PFSK-1 (cell line): ENCODE measurements at regions not wholly inside any gene's neighbourhood (a gene's known extent, or its start where the extent isn't known, plus 50 kb on each side); places are given as distances from the start of the nearest gene placed in this dataset.

ENCODE experiments used
- FOXP2 ChIP-seq: optimal IDR thresholded peaks from 2 replicates; pipeline ENCODE3; 2011; ENCODE audit warnings: borderline replicate concordance, control low read depth, inconsistent platforms; ENCODE audit not compliant: insufficient read depth; ENCODE audit errors: extremely low read length, extremely low read depth
- POLR2AphosphoS5 ChIP-seq: IDR thresholded peaks from 2 replicates; pipeline ENCODE4 v1.6.1; 2012; ENCODE audit warnings: low read depth, mild to moderate bottlenecking, control low read depth, low read length, moderate library complexity
- REST ChIP-seq, 2 experiments: IDR thresholded peaks; 2 replicates each; pipeline versions ENCODE4 v1.6.1 to v1.8.0; 2011 to 2012; ENCODE audit warnings: low read depth in 2 of 2, low read length in 2 of 2, control low read depth in 1 of 2, inconsistent platforms in 1 of 2, mild to moderate bottlenecking in 1 of 2, moderate library complexity in 1 of 2; ENCODE audit not compliant: insufficient read depth in 1 of 2
- SIN3A ChIP-seq: IDR thresholded peaks from 2 replicates; pipeline ENCODE4 v1.6.1; 2012; ENCODE audit warnings: mild to moderate bottlenecking, low read length, moderate library complexity, borderline replicate concordance; ENCODE audit not compliant: insufficient read depth
- TAF1 ChIP-seq: IDR thresholded peaks from 2 replicates; pipeline ENCODE4 v1.6.1; 2012; ENCODE audit warnings: low read length, control low read depth, borderline replicate concordance; ENCODE audit not compliant: insufficient read depth

GRCh38 chr21:28172376-28172775, 820.3 kb downstream of the LTN1 start:
- TF ChIP-seq POLR2AphosphoS5 (no peak), SIN3A (no peak), REST (IDR thresholded peaks at IDR 0.05; ENCODE audit: insufficient read depth in 1 of 2, low read depth in 2 of 2, low read length in 2 of 2) (no peak), FOXP2 (no peak), TAF1 (no peak)
